GM18498 (cell line): ENCODE measurements at regions not wholly inside any gene's neighbourhood (a gene's known extent, or its start where the extent isn't known, plus 50 kb on each side); places are given as distances from the start of the nearest gene placed in this dataset.
A peak's percentile ranks its signal among the peaks of the same experiment; 100 is the strongest.

Experiments
- ATAC-seq: cut with Tn5 transposase; IDR thresholded peaks from one replicate; pipeline ENCODE4 v1.9.1; 2021; ENCODE audit warnings: mild to moderate bottlenecking, moderate library complexity; ENCODE audit not compliant: unreplicated experiment

GRCh38 chr4:155564880-155565279 is 101.8 kb upstream of the GUCY1A1 start:
- ATAC-seq: no peak

GRCh38 chr4:155564086-155564485 is 102.6 kb upstream of the GUCY1A1 start:
- no peak for ATAC-seq

GRCh38 chr4:155559915-155560314 is 106.7 kb upstream of the GUCY1A1 start:
- no peak for ATAC-seq

GRCh38 chr4:155552180-155552579 is 114.5 kb upstream of the GUCY1A1 start:
- no peak for ATAC-seq

- ATAC-seq: no peak
These were observed 118.5 kb upstream of the GUCY1A1 start for GRCh38 chr4:155548173-155548572.

- ATAC-seq: no peak
These were observed 120.2 kb upstream of the GUCY1A1 start for GRCh38 chr4:155546451-155546850.

GRCh38 chr4:155545456-155545855 is 121.2 kb upstream of the GUCY1A1 start:
- no peak for ATAC-seq

- ATAC-seq: no peak
These were observed 122.1 kb upstream of the GUCY1A1 start for GRCh38 chr4:155544547-155544946.

GRCh38 chr4:155543126-155543765 is 123.4 kb upstream of the GUCY1A1 start:
- peak; percentile 65 for ATAC-seq

- no peak for ATAC-seq
These were observed 124.2 kb upstream of the GUCY1A1 start for GRCh38 chr4:155542415-155542814.

GRCh38 chr4:155541716-155542115 is 124.9 kb upstream of the GUCY1A1 start:
- ATAC-seq: no peak

GRCh38 chr4:155540698-155541097 is 126.0 kb upstream of the GUCY1A1 start:
- ATAC-seq: no peak

- no peak for ATAC-seq
These were observed 126.9 kb upstream of the GUCY1A1 start for GRCh38 chr4:155539746-155540145.

- no peak for ATAC-seq
These were observed 130.7 kb upstream of the GUCY1A1 start for GRCh38 chr4:155535802-155536454.

- ATAC-seq: no peak
These were observed 134.1 kb upstream of the GUCY1A1 start for GRCh38 chr4:155532373-155533085.

- ATAC-seq: no peak
These were observed 135.8 kb upstream of the GUCY1A1 start for GRCh38 chr4:155530857-155531256.

- no peak for ATAC-seq
These were observed 136.4 kb upstream of the GUCY1A1 start for GRCh38 chr4:155530290-155530689.

GRCh38 chr4:155529716-155530115 is 136.9 kb upstream of the GUCY1A1 start:
- ATAC-seq: no peak

- no peak for ATAC-seq
These were observed 137.4 kb upstream of the GUCY1A1 start for GRCh38 chr4:155529272-155529671.

- ATAC-seq: no peak
These were observed 140.0 kb upstream of the GUCY1A1 start for GRCh38 chr4:155526452-155527169.

- no peak for ATAC-seq
These were observed 141.7 kb upstream of the GUCY1A1 start for GRCh38 chr4:155524926-155525455.
